Tibial nerve (tissue), 3 donors: ENCODE measurements at regions not wholly inside any gene's neighbourhood (a gene's known extent, or its start where the extent isn't known, plus 50 kb on each side); places are given as distances from the start of the nearest gene placed in this dataset.

ENCODE experiments used
- POLR2A ChIP-seq, 2 donors: fragments of 450-650 bp; IDR thresholded peaks; one replicate each; pipeline ENCODE4 v1.6.1; 2017; ENCODE audit warnings: antibody characterized with exemption in 2 of 2, mild to moderate bottlenecking in 2 of 2, moderate library complexity in 2 of 2
- TF ChIP-seq, protein P1 (sequence below), 5 experiments: fragments of 200-600 bp in 3 of 5; fragments of 450-650 bp in 2 of 5; sonication (generic) in 3 of 5; IDR thresholded peaks; one replicate each; pipeline ENCODE4 v1.5.1; 2016 to 2019; ENCODE audit warnings: antibody characterized with exemption in 5 of 5, mild to moderate bottlenecking in 3 of 5, moderate library complexity in 2 of 5

DNA sequence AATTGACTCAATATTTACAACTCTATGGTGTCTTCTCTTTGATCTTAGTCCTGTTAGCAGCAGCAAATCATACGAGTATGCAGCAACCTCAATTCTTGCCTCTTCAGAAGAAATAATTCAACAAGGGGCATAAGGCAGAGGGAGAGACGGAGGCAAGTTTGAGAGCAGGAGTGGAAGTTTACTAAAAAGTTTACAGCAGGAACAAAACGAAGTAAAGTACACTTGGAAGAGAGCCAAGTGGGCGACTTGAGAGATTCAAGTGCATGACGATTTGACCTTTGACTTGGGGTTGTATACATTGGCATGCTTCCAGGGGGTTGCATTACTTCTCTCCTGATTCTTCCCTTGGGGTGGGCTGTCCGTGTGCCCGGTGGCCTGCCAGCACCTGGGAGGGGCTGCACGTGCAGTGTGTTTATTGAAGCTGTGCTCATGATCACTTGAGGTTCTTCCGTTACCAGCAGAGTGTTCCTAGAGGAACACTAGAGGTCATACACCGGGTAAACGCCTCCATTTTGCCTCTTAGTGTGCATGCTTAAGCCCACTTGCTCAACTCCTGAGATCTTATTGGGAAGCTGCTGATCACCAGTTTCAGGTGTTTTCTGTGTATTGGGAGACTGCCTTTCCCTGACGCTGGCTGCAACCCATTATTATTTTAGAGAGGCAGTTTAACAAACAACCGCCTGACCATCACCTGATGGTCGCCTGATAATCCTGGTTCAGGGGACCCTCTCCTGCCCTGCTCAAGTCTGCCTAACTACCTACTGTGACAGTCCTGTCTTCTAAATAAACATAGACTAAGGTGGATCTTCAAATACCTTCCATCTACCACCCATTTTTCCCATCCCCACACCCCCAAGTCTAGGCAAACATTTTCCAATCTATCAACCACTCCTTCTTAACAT, 172.4 kb upstream of the MYLIP start:
- TF ChIP-seq, protein P1, sequence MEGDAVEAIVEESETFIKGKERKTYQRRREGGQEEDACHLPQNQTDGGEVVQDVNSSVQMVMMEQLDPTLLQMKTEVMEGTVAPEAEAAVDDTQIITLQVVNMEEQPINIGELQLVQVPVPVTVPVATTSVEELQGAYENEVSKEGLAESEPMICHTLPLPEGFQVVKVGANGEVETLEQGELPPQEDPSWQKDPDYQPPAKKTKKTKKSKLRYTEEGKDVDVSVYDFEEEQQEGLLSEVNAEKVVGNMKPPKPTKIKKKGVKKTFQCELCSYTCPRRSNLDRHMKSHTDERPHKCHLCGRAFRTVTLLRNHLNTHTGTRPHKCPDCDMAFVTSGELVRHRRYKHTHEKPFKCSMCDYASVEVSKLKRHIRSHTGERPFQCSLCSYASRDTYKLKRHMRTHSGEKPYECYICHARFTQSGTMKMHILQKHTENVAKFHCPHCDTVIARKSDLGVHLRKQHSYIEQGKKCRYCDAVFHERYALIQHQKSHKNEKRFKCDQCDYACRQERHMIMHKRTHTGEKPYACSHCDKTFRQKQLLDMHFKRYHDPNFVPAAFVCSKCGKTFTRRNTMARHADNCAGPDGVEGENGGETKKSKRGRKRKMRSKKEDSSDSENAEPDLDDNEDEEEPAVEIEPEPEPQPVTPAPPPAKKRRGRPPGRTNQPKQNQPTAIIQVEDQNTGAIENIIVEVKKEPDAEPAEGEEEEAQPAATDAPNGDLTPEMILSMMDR (IDR thresholded peaks at IDR 0.05): no peak
- TF ChIP-seq POLR2A (IDR thresholded peaks at IDR 0.05): no peak
